Vagina (tissue), 2 donors: ENCODE measurements at regions not wholly inside any gene's neighbourhood (a gene's known extent, or its start where the extent isn't known, plus 50 kb on each side); places are given as distances from the start of the nearest gene placed in this dataset.

ENCODE experiments used
- POLR2A ChIP-seq, 2 donors: fragments of 450-650 bp; IDR thresholded peaks; one replicate each; pipeline ENCODE4 v1.6.1; 2017; ENCODE audit warnings: antibody characterized with exemption in 2 of 2, mild to moderate bottlenecking in 2 of 2, moderate library complexity in 2 of 2
- TF ChIP-seq, protein P1 (sequence below), 3 experiments: fragments of 450-650 bp in 2 of 3; fragments of 200-600 bp in 1 of 3; sonication (generic) in 1 of 3; IDR thresholded peaks; one replicate each; pipeline ENCODE4 v1.5.1; 2017 to 2019; ENCODE audit warnings: antibody characterized with exemption in 3 of 3, mild to moderate bottlenecking in 2 of 3, moderate library complexity in 2 of 3

DNA sequence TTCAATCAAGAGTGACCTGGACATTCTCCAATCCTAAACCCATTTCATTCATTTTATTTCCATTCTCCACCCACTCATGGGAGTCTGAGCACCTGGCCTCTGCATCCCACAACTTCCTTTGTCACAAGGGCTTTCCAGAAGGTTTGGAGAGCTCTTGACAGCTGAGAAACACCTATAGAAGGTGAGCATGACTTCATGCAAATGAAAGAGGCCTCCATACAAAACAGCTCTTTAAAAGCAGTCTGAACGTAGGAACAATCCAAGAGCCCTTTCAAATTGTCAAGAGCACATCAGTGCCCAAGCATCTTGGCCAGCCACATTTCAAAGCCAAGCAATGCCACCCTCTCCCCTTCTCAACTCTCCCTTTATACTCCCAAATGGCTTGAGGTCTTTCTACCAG, 74.9 kb upstream of the RAP2C start:
- TF ChIP-seq, protein P1, sequence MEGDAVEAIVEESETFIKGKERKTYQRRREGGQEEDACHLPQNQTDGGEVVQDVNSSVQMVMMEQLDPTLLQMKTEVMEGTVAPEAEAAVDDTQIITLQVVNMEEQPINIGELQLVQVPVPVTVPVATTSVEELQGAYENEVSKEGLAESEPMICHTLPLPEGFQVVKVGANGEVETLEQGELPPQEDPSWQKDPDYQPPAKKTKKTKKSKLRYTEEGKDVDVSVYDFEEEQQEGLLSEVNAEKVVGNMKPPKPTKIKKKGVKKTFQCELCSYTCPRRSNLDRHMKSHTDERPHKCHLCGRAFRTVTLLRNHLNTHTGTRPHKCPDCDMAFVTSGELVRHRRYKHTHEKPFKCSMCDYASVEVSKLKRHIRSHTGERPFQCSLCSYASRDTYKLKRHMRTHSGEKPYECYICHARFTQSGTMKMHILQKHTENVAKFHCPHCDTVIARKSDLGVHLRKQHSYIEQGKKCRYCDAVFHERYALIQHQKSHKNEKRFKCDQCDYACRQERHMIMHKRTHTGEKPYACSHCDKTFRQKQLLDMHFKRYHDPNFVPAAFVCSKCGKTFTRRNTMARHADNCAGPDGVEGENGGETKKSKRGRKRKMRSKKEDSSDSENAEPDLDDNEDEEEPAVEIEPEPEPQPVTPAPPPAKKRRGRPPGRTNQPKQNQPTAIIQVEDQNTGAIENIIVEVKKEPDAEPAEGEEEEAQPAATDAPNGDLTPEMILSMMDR (IDR thresholded peaks at IDR 0.05), result no peak
- TF ChIP-seq POLR2A (IDR thresholded peaks at IDR 0.05), result no peak
